IMR-90 (cell line): ENCODE measurements at regions not wholly inside any gene's neighbourhood (a gene's known extent, or its start where the extent isn't known, plus 50 kb on each side); places are given as distances from the start of the nearest gene placed in this dataset.

Experiments used
- ATAC-seq: fragments of 200-7000 bp; cut with Tn5 transposase; 2 replicates; pipeline ENCODE4 v1.9.1; 2020; ENCODE audit warnings: low read depth, mild to moderate bottlenecking, moderate library complexity
- BruUV-seq: library from RNA; stranded (reverse); fragments of 400-500 nt; replicated peaks from 2 replicates; lab custom pipeline; 2021; lab: Mats Ljungman, UMichigan
- CTCF ChIA-PET: fragments of 300-600 bp; formaldehyde crosslinking; extraction: SDS; loops from one replicate; lab custom pipeline; 2021; ENCODE audit warnings: antibody characterized with exemption; lab: Yijun Ruan, JAX
- POLR2A ChIA-PET: fragments of 300-600 bp; sonication (Branson Sonifier 250); formaldehyde crosslinking; loops from one replicate; lab custom pipeline; 2022; ENCODE audit warnings: antibody characterized with exemption; ENCODE audit not compliant: unreplicated experiment; lab: Charles Lee
- DNase-seq: peaks from one replicate; pipeline ENCODE4 v3.0.0; 2013
- H2AFZ ChIP-seq: replicated peaks from 2 replicates; pipeline ENCODE3; 2013; ENCODE audit warnings: low read length, mild to moderate bottlenecking; ENCODE audit not compliant: poor library complexity
- H2AK5ac ChIP-seq: 2 replicates; pipeline ENCODE4 v1.6.1; 2013; ENCODE audit warnings: low read depth, low read length, inconsistent platforms
- H2AK9ac ChIP-seq: replicated peaks from 2 replicates; pipeline ENCODE3; 2013; ENCODE audit warnings: mild to moderate bottlenecking, low read depth, low read length, moderate library complexity; ENCODE audit not compliant: poor library complexity
- H2BK120ac ChIP-seq: 2 replicates; pipeline ENCODE4 v1.6.1; 2013; ENCODE audit warnings: low read depth, low read length, inconsistent platforms
- H2BK15ac ChIP-seq: 3 replicates; pipeline ENCODE4 v1.6.1; 2013; ENCODE audit warnings: low read depth, low read length, inconsistent platforms
- H2BK20ac ChIP-seq: 2 replicates; pipeline ENCODE4 v1.6.1; 2013; ENCODE audit warnings: low read depth, mild to moderate bottlenecking, inconsistent platforms, low read length, moderate library complexity
- H2BK5ac ChIP-seq: 2 replicates; pipeline ENCODE4 v1.6.1; 2013; ENCODE audit warnings: mild to moderate bottlenecking, low read depth, low read length, inconsistent platforms; ENCODE audit not compliant: poor library complexity, severe bottlenecking
- H3K14ac ChIP-seq: replicated peaks from 2 replicates; pipeline ENCODE4 v1.6.1; 2013; ENCODE audit warnings: low read depth, low read length, inconsistent platforms
- H3K18ac ChIP-seq: 2 replicates; pipeline ENCODE4 v1.6.1; 2013; ENCODE audit warnings: low read depth, low read length, control low read depth
- H3K23ac ChIP-seq: 2 replicates; pipeline ENCODE4 v1.6.1; 2013; ENCODE audit warnings: low read depth, low read length, inconsistent platforms
- H3K27ac ChIP-seq: 2 replicates; pipeline ENCODE4 v1.5.1; 2013; ENCODE audit warnings: mild to moderate bottlenecking, control low read depth, low read length; ENCODE audit not compliant: insufficient read depth
- H3K27me3 ChIP-seq: 2 replicates; pipeline ENCODE4 v1.6.1; 2013; ENCODE audit warnings: low read length; ENCODE audit not compliant: control insufficient read depth, insufficient read depth
- H3K36me3 ChIP-seq: 2 replicates; pipeline ENCODE4 v1.6.1; 2013; ENCODE audit warnings: low read length, mixed read lengths; ENCODE audit not compliant: control insufficient read depth, insufficient read depth
- H3K4ac ChIP-seq: 2 replicates; pipeline ENCODE4 v1.6.1; 2013; ENCODE audit warnings: low read depth, low read length, inconsistent platforms
- H3K4me1 ChIP-seq: 2 replicates; pipeline ENCODE4 v1.6.1; 2013; ENCODE audit warnings: low read length, mixed read lengths; ENCODE audit not compliant: control insufficient read depth, insufficient read depth
- H3K4me2 ChIP-seq: 2 replicates; pipeline ENCODE4 v1.6.1; 2013; ENCODE audit warnings: low read depth, mild to moderate bottlenecking, control low read depth, low read length, moderate library complexity
- H3K4me3 ChIP-seq: 2 replicates; pipeline ENCODE4 v1.5.1; 2013; ENCODE audit warnings: low read depth, mild to moderate bottlenecking, control low read depth, low read length, moderate library complexity; ENCODE audit not compliant: insufficient read depth
- H3K56ac ChIP-seq: 2 replicates; pipeline ENCODE4 v1.6.1; 2013; ENCODE audit warnings: low read length, inconsistent platforms; ENCODE audit not compliant: insufficient read depth; ENCODE audit errors: extremely low read depth
- H3K79me1 ChIP-seq, 2 experiments: 2 replicates each; pipeline ENCODE4 v1.6.1; 2013; ENCODE audit warnings: low read length in 2 of 2, inconsistent platforms in 1 of 2, low read depth in 1 of 2
- H3K9ac ChIP-seq: 2 replicates; pipeline ENCODE4 v1.6.1; 2013; ENCODE audit warnings: low read depth, low read length, control low read depth
- H3K9me1 ChIP-seq: 2 replicates; pipeline ENCODE4 v1.6.1; 2013; ENCODE audit warnings: low read length, inconsistent platforms; ENCODE audit not compliant: insufficient read depth
- H3K9me3 ChIP-seq: 2 replicates; pipeline ENCODE4 v1.6.1; 2013; ENCODE audit warnings: low read length; ENCODE audit not compliant: control insufficient read depth, insufficient read depth
- H4K20me1 ChIP-seq: 2 replicates; pipeline ENCODE4 v1.6.1; 2013; ENCODE audit warnings: low read length, inconsistent platforms; ENCODE audit not compliant: insufficient read depth
- H4K5ac ChIP-seq: 2 replicates; pipeline ENCODE4 v1.6.1; 2013; ENCODE audit warnings: mild to moderate bottlenecking, low read depth, low read length, control low read depth
- H4K8ac ChIP-seq, 2 experiments: 2 replicates each; pipeline ENCODE4 v1.6.1; 2013; ENCODE audit warnings: low read depth in 2 of 2, low read length in 2 of 2, control low read depth in 1 of 2, inconsistent platforms in 1 of 2
- H4K91ac ChIP-seq: 2 replicates; pipeline ENCODE4 v1.6.1; 2013; ENCODE audit warnings: low read depth, low read length, inconsistent platforms; ENCODE audit not compliant: insufficient read depth
- CEBPB ChIP-seq: IDR thresholded peaks from 2 replicates; pipeline ENCODE4 v1.6.1; 2012; ENCODE audit warnings: low read depth, low read length, improper control_type of control experiment
- CHD1 ChIP-seq: IDR thresholded peaks from 2 replicates; pipeline ENCODE4 v1.6.1; 2012; ENCODE audit warnings: low read depth, low read length, improper control_type of control experiment
- CTCF ChIP-seq: conservative IDR thresholded peaks from 2 replicates; pipeline ENCODE4 v1.5.1; 2012; ENCODE audit warnings: mild to moderate bottlenecking, low read depth, low read length, improper control_type of control experiment
- FOS ChIP-seq: fragments of 150-350 bp; IDR thresholded peaks from 2 replicates; pipeline ENCODE4 v1.6.1; 2016; ENCODE audit warnings: low read depth, low read length
- MXI1 ChIP-seq: IDR thresholded peaks from 2 replicates; pipeline ENCODE4 v1.6.1; 2012; ENCODE audit warnings: low read depth, mild to moderate bottlenecking, low read length, moderate library complexity, borderline replicate concordance
- NFE2L2 ChIP-seq: fragments of 150-350 bp; IDR thresholded peaks from 2 replicates; pipeline ENCODE4 v1.6.1; 2016; ENCODE audit warnings: low read depth, mild to moderate bottlenecking, low read length
- RCOR1 ChIP-seq: IDR thresholded peaks from 2 replicates; pipeline ENCODE4 v1.6.1; 2012; ENCODE audit warnings: mild to moderate bottlenecking, low read length, improper control_type of control experiment; ENCODE audit not compliant: insufficient replicate concordance
- SMC3 ChIP-seq: fragments of 150-350 bp; IDR thresholded peaks from 2 replicates; pipeline ENCODE4 v1.6.1; 2016; ENCODE audit warnings: low read depth, mild to moderate bottlenecking, antibody characterized with exemption, low read length, moderate library complexity
- WGBS, 2 experiments: methylation state at CpG; one replicate each; pipeline versions ENCODE4 v1.1.5 to v1.1.7; 2013; ENCODE audit warnings: missing lambda C conversion rate in 2 of 2; ENCODE audit not compliant: insufficient read length in 1 of 2; ENCODE audit errors: extremely low coverage in 2 of 2; 5-methylcytosine and 5-hydroxymethylcytosine counted together
- dilution Hi-C: fragments of 300-500 bp; cut with HindIII; formaldehyde crosslinking; loops from one replicate; pipeline ENCODE4 v1.14.3; 2018; ENCODE audit warnings: low sequenced_read_pairs; ENCODE audit not compliant: unreplicated experiment
- in situ Hi-C: fragments of 300-500 bp; cut with MboI; formaldehyde crosslinking; loops from 3 replicates; pipeline ENCODE4 v1.14.3; 2019; ENCODE audit warnings: low sequenced_read_pairs, inconsistent platforms, mixed read lengths
- intact Hi-C: fragments of 100-400 bp; cut with micrococcal nuclease; formaldehyde crosslinking; loops from 2 replicates; pipeline ENCODE4 v1.10.0; 2022
- TF ChIP-seq, protein P1 (sequence below): fragments of 150-350 bp; IDR thresholded peaks from 2 replicates; pipeline ENCODE4 v1.6.1; 2016; ENCODE audit warnings: low read depth, mild to moderate bottlenecking, low read length, moderate library complexity, borderline replicate concordance

GRCh38 chr1:222370913-222371675, 176.8 kb downstream of the HHIPL2 start:
- WGBS, 2 experiments = no CpG with 5 or more reads among the region's 7 CpGs
- H3K9me3 ChIP-seq = no peaks in the 10 kb centered on the region
- no peaks in the 10 kb centered on the region for H3K27me3 ChIP-seq
- no peaks in the 10 kb centered on the region for H3K36me3 ChIP-seq
- ChIA-PET POLR2A (interaction anchor here (0.6 to 0.7 kb wide), 2 partner anchors 32 to 1581 kb away, joined by 3 read pairs; no protein-coding TSS in a partner anchor), CTCF (interaction anchor here (0.6 to 0.9 kb wide), 3 partner anchors 22 to 119 kb away, joined by 3 read pairs; no protein-coding TSS in a partner anchor)
- intact Hi-C loops (loop anchor here (1.0 to 5.0 kb wide), 4 partner anchors 84 to 654 kb away; partner anchors contain the start of gene DUSP10), in situ Hi-C loops (loop anchor here (10.0 kb wide), 1 partner anchor 264 kb away; no protein-coding TSS in a partner anchor), dilution Hi-C loops (no loop called here)
- peak overlapping the region; percentile 94 for H3K23ac ChIP-seq
- peak overlapping the region; percentile 8; the same call in 1 of the 2 replicates for H3K4me3 ChIP-seq
- H3K4ac ChIP-seq = peak overlapping the region; percentile 98
- peak overlapping the region; percentile 97 for H2AK5ac ChIP-seq
- peak overlapping the region; percentile 98 for H4K91ac ChIP-seq
- H3K79me1 ChIP-seq = no peaks in the 10 kb centered on the region
- DNase-seq (peak; percentile 99), ATAC-seq (peak; percentile 92)
- no peaks in the 10 kb centered on the region for H4K20me1 ChIP-seq
- TF ChIP-seq CTCF = no peak
- TF ChIP-seq CEBPB = peak; percentile 60
- no peak for TF ChIP-seq NFE2L2
- TF ChIP-seq, protein P1, sequence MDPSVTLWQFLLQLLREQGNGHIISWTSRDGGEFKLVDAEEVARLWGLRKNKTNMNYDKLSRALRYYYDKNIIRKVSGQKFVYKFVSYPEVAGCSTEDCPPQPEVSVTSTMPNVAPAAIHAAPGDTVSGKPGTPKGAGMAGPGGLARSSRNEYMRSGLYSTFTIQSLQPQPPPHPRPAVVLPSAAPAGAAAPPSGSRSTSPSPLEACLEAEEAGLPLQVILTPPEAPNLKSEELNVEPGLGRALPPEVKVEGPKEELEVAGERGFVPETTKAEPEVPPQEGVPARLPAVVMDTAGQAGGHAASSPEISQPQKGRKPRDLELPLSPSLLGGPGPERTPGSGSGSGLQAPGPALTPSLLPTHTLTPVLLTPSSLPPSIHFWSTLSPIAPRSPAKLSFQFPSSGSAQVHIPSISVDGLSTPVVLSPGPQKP = no peak
- TF ChIP-seq CHD1 = no peak
- no peak for TF ChIP-seq MXI1
- no peak for TF ChIP-seq SMC3
- TF ChIP-seq RCOR1 = no peak
- peak; percentile 75; the same call in 1 of the 2 replicates for TF ChIP-seq FOS
- H3K56ac ChIP-seq = peak overlapping the region; percentile 97
- peaks cover 28% of the 10 kb centered on the region for H3K9me1 ChIP-seq
- H2BK120ac ChIP-seq = peak overlapping the region; percentile 99
- peak overlapping the region; percentile 98; the same call in 2 of the 3 replicates for H2BK15ac ChIP-seq
- peak overlapping the region; percentile 98 for H2BK5ac ChIP-seq
- peak overlapping the region; percentile 80 to 95 for H4K8ac ChIP-seq
- peak overlapping the region; percentile 100 for H3K18ac ChIP-seq
- H3K9ac ChIP-seq = peak overlapping the region; percentile 72
- peak overlapping the region; percentile 96 for H3K14ac ChIP-seq
- no TSS peak for BruUV-seq
- peak overlapping the region; percentile 67 for H2AFZ ChIP-seq
- H3K27ac ChIP-seq = peak overlapping the region; percentile 99
- H3K4me1 ChIP-seq = peaks cover 33% of the 10 kb centered on the region
- peak overlapping the region; percentile 99 for H4K5ac ChIP-seq
- peak overlapping the region; percentile 99 for H2BK20ac ChIP-seq
- peak overlapping the region; percentile 85 for H3K4me2 ChIP-seq
- H2AK9ac ChIP-seq = peak overlapping the region; percentile 78
